ENCODE measurements at regions not wholly inside any gene's neighbourhood (a gene's known extent, or its start where the extent isn't known, plus 50 kb on each side); places are given as distances from the start of the nearest gene placed in this dataset.

DNA sequence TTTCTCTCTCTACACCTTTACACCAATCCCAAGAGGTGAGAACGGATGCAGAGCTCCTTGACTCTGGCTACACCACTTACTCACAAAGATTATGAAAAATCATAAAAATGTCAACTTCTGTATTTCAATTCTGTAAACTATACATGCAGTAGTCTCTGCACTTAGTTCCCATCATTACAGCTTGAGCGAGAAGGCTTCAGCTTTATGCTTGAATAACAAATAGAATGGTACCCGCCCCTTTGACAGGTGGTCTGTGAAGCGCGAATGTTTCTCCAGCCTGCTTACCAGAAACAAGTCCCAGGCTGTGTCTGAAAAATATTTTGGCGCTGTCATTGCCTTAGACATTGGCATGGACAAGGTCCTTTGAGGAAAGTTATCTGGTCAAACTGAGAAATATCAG, 562.4 kb upstream of the CLINT1 start:
- no peaks in the 10 kb centered on the region for H3K79me2 ChIP-seq (ENCODE audit: control insufficient read depth, insufficient read depth, low read length)
- no peak overlapping the region for H3K27ac ChIP-seq (ENCODE audit: control insufficient read depth, insufficient read depth, low read length)
- no peaks in the 10 kb centered on the region for H3K4me1 ChIP-seq (ENCODE audit: control insufficient read depth, extremely low read depth, insufficient read depth, low read length)
- no peak overlapping the region for H2AFZ ChIP-seq (ENCODE audit: control insufficient read depth, low read length)
- no peak overlapping the region for H3K4me3 ChIP-seq (ENCODE audit: control insufficient read depth in 2 of 3, extremely low read depth in 1 of 3, insufficient read depth in 2 of 3, low read depth in 1 of 3, low read length in 3 of 3)
- no peaks in the 10 kb centered on the region for H3K36me3 ChIP-seq (ENCODE audit: control insufficient read depth in 2 of 2, extremely low read depth in 1 of 2, insufficient read depth in 2 of 2, low read length in 2 of 2)
- H4K20me1 ChIP-seq (ENCODE audit: control insufficient read depth, extremely low read depth, insufficient read depth, low read length) = no peaks in the 10 kb centered on the region
- FAIRE-seq (no peak), DNase-seq (ENCODE audit: low read depth, low spot score) (no peak)
- TF ChIP-seq EZH2 (IDR thresholded peaks at IDR 0.05; ENCODE audit: low read length) = no peak
- TF ChIP-seq, protein P1, sequence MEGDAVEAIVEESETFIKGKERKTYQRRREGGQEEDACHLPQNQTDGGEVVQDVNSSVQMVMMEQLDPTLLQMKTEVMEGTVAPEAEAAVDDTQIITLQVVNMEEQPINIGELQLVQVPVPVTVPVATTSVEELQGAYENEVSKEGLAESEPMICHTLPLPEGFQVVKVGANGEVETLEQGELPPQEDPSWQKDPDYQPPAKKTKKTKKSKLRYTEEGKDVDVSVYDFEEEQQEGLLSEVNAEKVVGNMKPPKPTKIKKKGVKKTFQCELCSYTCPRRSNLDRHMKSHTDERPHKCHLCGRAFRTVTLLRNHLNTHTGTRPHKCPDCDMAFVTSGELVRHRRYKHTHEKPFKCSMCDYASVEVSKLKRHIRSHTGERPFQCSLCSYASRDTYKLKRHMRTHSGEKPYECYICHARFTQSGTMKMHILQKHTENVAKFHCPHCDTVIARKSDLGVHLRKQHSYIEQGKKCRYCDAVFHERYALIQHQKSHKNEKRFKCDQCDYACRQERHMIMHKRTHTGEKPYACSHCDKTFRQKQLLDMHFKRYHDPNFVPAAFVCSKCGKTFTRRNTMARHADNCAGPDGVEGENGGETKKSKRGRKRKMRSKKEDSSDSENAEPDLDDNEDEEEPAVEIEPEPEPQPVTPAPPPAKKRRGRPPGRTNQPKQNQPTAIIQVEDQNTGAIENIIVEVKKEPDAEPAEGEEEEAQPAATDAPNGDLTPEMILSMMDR (optimal IDR thresholded peaks at IDR 0.05 in 1 of 3, IDR thresholded peaks at IDR 0.05 in 1 of 3, conservative IDR thresholded peaks at IDR 0.05 in 1 of 3; ENCODE audit: extremely low read depth in 1 of 3, insufficient read depth in 2 of 3, low read length in 3 of 3) = no peak
- no peak overlapping the region for H3K4me2 ChIP-seq (ENCODE audit: control insufficient read depth, extremely low read depth, insufficient read depth, low read depth, low read length)
- no peaks in the 10 kb centered on the region for H3K9me1 ChIP-seq (ENCODE audit: control insufficient read depth, extremely low read depth, insufficient read depth, low read length)
- no peak overlapping the region for H3K9ac ChIP-seq (ENCODE audit: control insufficient read depth, extremely low read depth, insufficient read depth, low read length)
- no peaks in the 10 kb centered on the region for H3K27me3 ChIP-seq (ENCODE audit: control insufficient read depth, extremely low read depth, insufficient read depth, low read length)
- no peaks in the 10 kb centered on the region for H3K9me3 ChIP-seq (ENCODE audit: control insufficient read depth, low read depth, low read length)
- dilution Hi-C loops (cut with MboI; ENCODE audit: extremely low pct_ligation_motif_present, low sequenced_read_pairs) = no loop called here

DNA sequence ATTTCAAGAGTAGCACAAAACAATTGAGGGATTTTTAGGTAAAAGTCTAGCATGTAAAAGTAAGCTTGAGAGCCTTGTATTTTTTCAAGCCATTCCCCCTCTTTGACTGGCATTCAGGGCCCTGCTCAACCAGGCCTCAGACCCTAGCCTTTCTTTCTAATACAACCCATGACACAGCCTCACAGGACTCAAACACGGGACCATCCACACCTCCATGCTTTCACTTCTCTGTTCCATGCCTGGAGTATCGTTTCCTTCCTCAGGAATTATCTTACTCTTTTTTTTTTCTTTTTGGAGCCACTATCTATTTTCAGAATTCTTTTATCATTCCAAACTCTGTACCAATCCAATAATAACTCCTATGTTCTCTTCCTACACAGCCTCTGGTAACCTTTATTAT, 560.2 kb upstream of the CLINT1 start:
- Histone ChIP-seq H4K20me1 (ENCODE audit: control insufficient read depth, extremely low read depth, insufficient read depth, low read length) (no peaks in the 10 kb centered on the region), H3K9me1 (ENCODE audit: control insufficient read depth, extremely low read depth, insufficient read depth, low read length) (no peaks in the 10 kb centered on the region), H3K4me3 (ENCODE audit: control insufficient read depth in 2 of 3, extremely low read depth in 1 of 3, insufficient read depth in 2 of 3, low read depth in 1 of 3, low read length in 3 of 3) (no peak overlapping the region), H3K36me3 (ENCODE audit: control insufficient read depth in 2 of 2, extremely low read depth in 1 of 2, insufficient read depth in 2 of 2, low read length in 2 of 2) (no peaks in the 10 kb centered on the region), H2AFZ (ENCODE audit: control insufficient read depth, low read length) (no peak overlapping the region), H3K79me2 (ENCODE audit: control insufficient read depth, insufficient read depth, low read length) (no peaks in the 10 kb centered on the region), H3K9ac (ENCODE audit: control insufficient read depth, extremely low read depth, insufficient read depth, low read length) (no peak overlapping the region), H3K9me3 (ENCODE audit: control insufficient read depth, low read depth, low read length) (no peaks in the 10 kb centered on the region), H3K4me1 (ENCODE audit: control insufficient read depth, extremely low read depth, insufficient read depth, low read length) (peaks cover 6% of the 10 kb centered on the region), H3K27ac (ENCODE audit: control insufficient read depth, insufficient read depth, low read length) (no peak overlapping the region), H3K4me2 (ENCODE audit: control insufficient read depth, extremely low read depth, insufficient read depth, low read depth, low read length) (no peak overlapping the region), H3K27me3 (ENCODE audit: control insufficient read depth, extremely low read depth, insufficient read depth, low read length) (no peaks in the 10 kb centered on the region)
- TF ChIP-seq EZH2 (IDR thresholded peaks at IDR 0.05; ENCODE audit: low read length) = no peak
- TF ChIP-seq, protein P1 (optimal IDR thresholded peaks at IDR 0.05 in 1 of 3, IDR thresholded peaks at IDR 0.05 in 1 of 3, conservative IDR thresholded peaks at IDR 0.05 in 1 of 3; ENCODE audit: extremely low read depth in 1 of 3, insufficient read depth in 2 of 3, low read length in 3 of 3) = no peak
- dilution Hi-C loops (cut with MboI; ENCODE audit: extremely low pct_ligation_motif_present, low sequenced_read_pairs) = no loop called here
- FAIRE-seq (no peak), DNase-seq (ENCODE audit: low read depth, low spot score) (no peak)

All from keratinocyte (primary cell).